SK-N-SH (cell line): ENCODE measurements at regions not wholly inside any gene's neighbourhood (a gene's known extent, or its start where the extent isn't known, plus 50 kb on each side); places are given as distances from the start of the nearest gene placed in this dataset.

Source experiments
- CTCF ChIA-PET: fragments of 300-600, 350-600 bp; formaldehyde crosslinking; extraction: SDS; loops from one replicate; lab custom pipeline; 2021; lab: Yijun Ruan, JAX
- POLR2A ChIA-PET: fragments of 350-600 bp; sonication (Branson Sonifier 250); formaldehyde crosslinking; extraction: SDS; loops from one replicate; lab custom pipeline; 2020; ENCODE audit warnings: antibody characterized with exemption, inconsistent platforms; lab: Yijun Ruan, JAX
- DNase-seq: peaks from one replicate; pipeline ENCODE4 v3.0.0; 2012
- H2AFZ ChIP-seq: fragments of 200-600 bp; sonication (generic); 2 replicates; pipeline ENCODE4 v1.8.1; 2016; ENCODE audit warnings: antibody characterized with exemption, mild to moderate bottlenecking, low read depth
- H3F3A ChIP-seq: fragments of 200-600 bp; sonication (generic); replicated peaks from 2 replicates; pipeline ENCODE3; 2016; ENCODE audit warnings: antibody characterized with exemption, mild to moderate bottlenecking; ENCODE audit not compliant: insufficient read depth
- H3K27ac ChIP-seq, 2 experiments: fragments of 200-500 bp in 1 of 2; fragments of 200-600 bp in 1 of 2; sonication (Bioruptor generic) in 1 of 2; sonication (generic), shearing (Covaris generic) in 1 of 2; 2 replicates each; pipeline versions ENCODE4 v1.5.1 to v1.6.1; 2014 to 2016; ENCODE audit warnings: low read depth in 2 of 2, inconsistent platforms in 1 of 2, low read length in 1 of 2, mild to moderate bottlenecking in 1 of 2, mixed read lengths in 1 of 2
- H3K27me3 ChIP-seq: fragments of 200-600 bp; sonication (generic), shearing (Covaris generic); 2 replicates; pipeline ENCODE4 v1.6.1; 2016; ENCODE audit warnings: mixed run types; ENCODE audit not compliant: insufficient read depth
- H3K36me3 ChIP-seq, 2 experiments: fragments of 200-500 bp in 1 of 2; fragments of 200-600 bp in 1 of 2; sonication (Bioruptor generic) in 1 of 2; sonication (generic) in 1 of 2; replicated peaks in 1 of 2; 2 replicates each; pipeline versions ENCODE3 to v1.5.1; 2014 to 2016; ENCODE audit warnings: low read length in 1 of 2, mild to moderate bottlenecking in 1 of 2; ENCODE audit not compliant: insufficient read depth in 2 of 2, control insufficient read depth in 1 of 2
- H3K4me1 ChIP-seq, 2 experiments: fragments of 200-500 bp in 1 of 2; fragments of 200-600 bp in 1 of 2; sonication (Bioruptor generic) in 1 of 2; sonication (generic), shearing (Covaris generic) in 1 of 2; 2 replicates each; pipeline versions ENCODE4 v1.5.1 to v1.6.1; 2014 to 2016; ENCODE audit warnings: low read depth in 1 of 2, low read length in 1 of 2, mixed run types in 1 of 2; ENCODE audit not compliant: insufficient read depth in 2 of 2, control insufficient read depth in 1 of 2
- H3K4me2 ChIP-seq: fragments of 200-600 bp; sonication (generic), shearing (Covaris generic); 2 replicates; pipeline ENCODE4 v1.6.1; 2017; ENCODE audit warnings: mixed run types
- H3K4me3 ChIP-seq, 2 experiments: fragments of 200-500 bp in 1 of 2; fragments of 200-600 bp in 1 of 2; sonication (Bioruptor generic) in 1 of 2; sonication (generic), shearing (Covaris generic) in 1 of 2; 2 replicates each; pipeline versions ENCODE4 v1.5.1 to v1.8.1; 2014 to 2016; ENCODE audit warnings: low read depth in 2 of 2, inconsistent platforms in 1 of 2, low read length in 1 of 2, mild to moderate bottlenecking in 1 of 2, mixed read lengths in 1 of 2, moderate library complexity in 1 of 2
- H3K79me2 ChIP-seq: fragments of 200-600 bp; sonication (generic); 2 replicates; pipeline ENCODE4 v1.8.1; 2017; ENCODE audit warnings: mild to moderate bottlenecking; ENCODE audit not compliant: insufficient read depth
- H3K9ac ChIP-seq: fragments of 200-600 bp; sonication (generic); 2 replicates; pipeline ENCODE4 v1.6.1; 2017; ENCODE audit warnings: mixed run types
- H3K9me2 ChIP-seq: fragments of 200-600 bp; sonication (generic); 2 replicates; pipeline ENCODE4 v1.6.1; 2017; ENCODE audit warnings: mixed run types
- H3K9me3 ChIP-seq: fragments of 200-600 bp; sonication (generic); 2 replicates; pipeline ENCODE4 v1.6.1; 2017; ENCODE audit warnings: mixed run types, mild to moderate bottlenecking, moderate library complexity
- H4K20me1 ChIP-seq: fragments of 200-600 bp; sonication (generic); 2 replicates; pipeline ENCODE4 v1.6.1; 2017; ENCODE audit warnings: mild to moderate bottlenecking, mixed run types; ENCODE audit not compliant: insufficient read depth
- CHD2 ChIP-seq: fragments of 150-350 bp; IDR thresholded peaks from 2 replicates; pipeline ENCODE4 v1.6.1; 2018; ENCODE audit warnings: low read length; ENCODE audit not compliant: partially characterized antibody
- ELF1 ChIP-seq: IDR thresholded peaks from 2 replicates; pipeline ENCODE4 v1.4.0; 2012
- EP300 ChIP-seq, 2 experiments: IDR thresholded peaks; 2 replicates each; pipeline versions ENCODE4 v1.4.0 to v1.6.1; 2012; ENCODE audit warnings: borderline replicate concordance in 1 of 2, low read depth in 1 of 2, low read length in 1 of 2
- FOXM1 ChIP-seq: IDR thresholded peaks from 2 replicates; pipeline ENCODE4 v1.4.0; 2012; ENCODE audit warnings: low read depth, mild to moderate bottlenecking
- IRF3 ChIP-seq: fragments of 150-350 bp; IDR thresholded peaks from 2 replicates; pipeline ENCODE4 v1.6.1; 2016; ENCODE audit warnings: mild to moderate bottlenecking, low read depth, low read length
- PBX3 ChIP-seq: IDR thresholded peaks from 2 replicates; pipeline ENCODE4; 2012
- POLR2AphosphoS5 ChIP-seq: IDR thresholded peaks from 2 replicates; pipeline ENCODE4 v1.6.1; 2012; ENCODE audit warnings: low read depth, low read length
- RAD21 ChIP-seq: IDR thresholded peaks from 2 replicates; pipeline ENCODE4 v1.6.1; 2012; ENCODE audit warnings: mild to moderate bottlenecking, low read length
- RCOR1 ChIP-seq: fragments of 150-350 bp; IDR thresholded peaks from 2 replicates; pipeline ENCODE4 v1.6.1; 2017; ENCODE audit warnings: antibody characterized with exemption, low read length
- REST ChIP-seq: IDR thresholded peaks from 2 replicates; pipeline ENCODE4 v1.6.1; 2012; ENCODE audit warnings: mild to moderate bottlenecking, low read depth, low read length, moderate library complexity
- RFX5 ChIP-seq: IDR thresholded peaks from 2 replicates; pipeline ENCODE4 v1.6.1; 2012; ENCODE audit warnings: mild to moderate bottlenecking, improper control_type of control experiment, low read length
- RXRA ChIP-seq: IDR thresholded peaks from 2 replicates; pipeline ENCODE4 v1.4.0; 2012; ENCODE audit warnings: low read depth, mild to moderate bottlenecking, borderline replicate concordance
- SIN3A ChIP-seq: IDR thresholded peaks from 2 replicates; pipeline ENCODE4 v1.6.1; 2012; ENCODE audit warnings: low read depth, mild to moderate bottlenecking, low read length, moderate library complexity, borderline replicate concordance
- YY1 ChIP-seq: IDR thresholded peaks from 2 replicates; pipeline ENCODE4 v1.4.0; 2012; ENCODE audit warnings: low read depth, mild to moderate bottlenecking
- ZBTB33 ChIP-seq: IDR thresholded peaks from 2 replicates; pipeline ENCODE4 v1.4.0; 2012; ENCODE audit warnings: low read depth, borderline replicate concordance
- WGBS: methylation state at CpG from one replicate; pipeline ENCODE4 v1.1.6; 2017; ENCODE audit warnings: low lambda C conversion rate; 5-methylcytosine and 5-hydroxymethylcytosine counted together

GRCh38 chrX:146036000-146036399 is 218.4 kb downstream of the SLITRK2 start:
- ChIA-PET POLR2A (no interaction called here), CTCF (interaction anchor here (0.9 kb wide), 1 partner anchor 16 kb away, joined by 3 read pairs; no protein-coding TSS in a partner anchor)
- WGBS: 0% methylated on average over 4 of the region's 4 CpGs
- DNase-seq: no peak
- Histone ChIP-seq H3K9ac (no peak overlapping the region), H3K4me3 (no peak overlapping the region), H3K27ac (no peak overlapping the region), H3K9me2 (no peaks in the 10 kb centered on the region), H3K4me1 (no peaks in the 10 kb centered on the region), H3K36me3 (no peaks in the 10 kb centered on the region), H4K20me1 (no peaks in the 10 kb centered on the region), H3K79me2 (no peaks in the 10 kb centered on the region), H3K4me2 (no peak overlapping the region), H3K27me3 (no peaks in the 10 kb centered on the region), H3K9me3 (no peaks in the 10 kb centered on the region), H2AFZ (no peak overlapping the region), H3F3A (no peaks in the 10 kb centered on the region)
- TF ChIP-seq CHD2 (no peak), RFX5 (no peak), FOXM1 (no peak), RCOR1 (no peak), SIN3A (no peak), POLR2AphosphoS5 (no peak), PBX3 (no peak), REST (no peak), ELF1 (no peak), ZBTB33 (no peak), RXRA (no peak), IRF3 (no peak), RAD21 (no peak), YY1 (no peak), EP300 (IDR thresholded peaks at IDR 0.05; ENCODE audit: borderline replicate concordance in 1 of 2, low read depth in 1 of 2, low read length in 1 of 2) (no peak)
